ENCODE measurements at regions not wholly inside any gene's neighbourhood (a gene's known extent, or its start where the extent isn't known, plus 50 kb on each side); places are given as distances from the start of the nearest gene placed in this dataset.

- Histone ChIP-seq H3K36me3 (ENCODE audit: low read depth) (no peaks in the 10 kb centered on the region), H3K4me1 (ENCODE audit: insufficient read depth, poor library complexity, severe bottlenecking) (no peaks in the 10 kb centered on the region), H3K9me3 (ENCODE audit: severe bottlenecking) (no peaks in the 10 kb centered on the region), H3K27me3 (ENCODE audit: insufficient read depth, poor library complexity, severe bottlenecking) (no peaks in the 10 kb centered on the region), H3K4me3 (ENCODE audit: severe bottlenecking) (no peak overlapping the region), H3K27ac (ENCODE audit: poor library complexity, severe bottlenecking) (no peak overlapping the region)
- DNase-seq (ENCODE audit: low spot score) (no peak), ATAC-seq (ENCODE audit: low read depth) (no peak)
- TF ChIP-seq, protein P1, sequence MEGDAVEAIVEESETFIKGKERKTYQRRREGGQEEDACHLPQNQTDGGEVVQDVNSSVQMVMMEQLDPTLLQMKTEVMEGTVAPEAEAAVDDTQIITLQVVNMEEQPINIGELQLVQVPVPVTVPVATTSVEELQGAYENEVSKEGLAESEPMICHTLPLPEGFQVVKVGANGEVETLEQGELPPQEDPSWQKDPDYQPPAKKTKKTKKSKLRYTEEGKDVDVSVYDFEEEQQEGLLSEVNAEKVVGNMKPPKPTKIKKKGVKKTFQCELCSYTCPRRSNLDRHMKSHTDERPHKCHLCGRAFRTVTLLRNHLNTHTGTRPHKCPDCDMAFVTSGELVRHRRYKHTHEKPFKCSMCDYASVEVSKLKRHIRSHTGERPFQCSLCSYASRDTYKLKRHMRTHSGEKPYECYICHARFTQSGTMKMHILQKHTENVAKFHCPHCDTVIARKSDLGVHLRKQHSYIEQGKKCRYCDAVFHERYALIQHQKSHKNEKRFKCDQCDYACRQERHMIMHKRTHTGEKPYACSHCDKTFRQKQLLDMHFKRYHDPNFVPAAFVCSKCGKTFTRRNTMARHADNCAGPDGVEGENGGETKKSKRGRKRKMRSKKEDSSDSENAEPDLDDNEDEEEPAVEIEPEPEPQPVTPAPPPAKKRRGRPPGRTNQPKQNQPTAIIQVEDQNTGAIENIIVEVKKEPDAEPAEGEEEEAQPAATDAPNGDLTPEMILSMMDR (IDR thresholded peaks at IDR 0.05; ENCODE audit: poor library complexity, severe bottlenecking): no peak
Measured at GRCh38 chr1:192086644-192087043, 71.6 kb upstream of the RGS18 start.

GRCh38 chr1:192087334-192087733 is 70.9 kb upstream of the RGS18 start:
- no peak for ATAC-seq (ENCODE audit: low read depth)
- Histone ChIP-seq H3K36me3 (ENCODE audit: low read depth) (no peaks in the 10 kb centered on the region), H3K9me3 (ENCODE audit: severe bottlenecking) (no peaks in the 10 kb centered on the region), H3K4me1 (ENCODE audit: insufficient read depth, poor library complexity, severe bottlenecking) (no peaks in the 10 kb centered on the region), H3K4me3 (ENCODE audit: severe bottlenecking) (no peak overlapping the region), H3K27ac (ENCODE audit: poor library complexity, severe bottlenecking) (no peak overlapping the region), H3K27me3 (ENCODE audit: insufficient read depth, poor library complexity, severe bottlenecking) (no peaks in the 10 kb centered on the region)
- TF ChIP-seq, protein P1 (IDR thresholded peaks at IDR 0.05; ENCODE audit: poor library complexity, severe bottlenecking): no peak
- DNase-seq (ENCODE audit: low spot score): no peak

DNA sequence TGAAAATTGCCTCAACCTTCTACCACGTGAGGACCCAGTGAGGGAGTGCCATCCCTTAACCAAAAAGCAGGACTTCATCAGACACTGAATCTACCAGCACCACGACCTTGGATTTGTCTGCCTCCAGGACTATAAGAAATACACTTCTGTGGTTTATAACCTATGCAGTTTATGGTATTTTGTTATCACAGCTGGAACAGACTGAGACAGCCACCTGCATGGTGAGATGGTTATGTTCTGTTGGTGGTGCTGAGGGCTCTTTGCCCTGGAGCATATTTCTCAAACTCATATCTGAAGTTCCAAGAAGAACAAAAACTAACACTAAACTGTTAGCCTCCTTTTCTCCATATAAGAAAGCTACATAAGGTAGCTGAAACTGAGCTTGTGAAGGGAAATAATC is 69.8 kb upstream of the RGS18 start:
- Histone ChIP-seq H3K9me3 (ENCODE audit: severe bottlenecking) (no peaks in the 10 kb centered on the region), H3K27ac (ENCODE audit: poor library complexity, severe bottlenecking) (no peak overlapping the region), H3K36me3 (ENCODE audit: low read depth) (no peaks in the 10 kb centered on the region), H3K4me1 (ENCODE audit: insufficient read depth, poor library complexity, severe bottlenecking) (no peaks in the 10 kb centered on the region), H3K27me3 (ENCODE audit: insufficient read depth, poor library complexity, severe bottlenecking) (no peaks in the 10 kb centered on the region), H3K4me3 (ENCODE audit: severe bottlenecking) (no peak overlapping the region)
- ATAC-seq (ENCODE audit: low read depth) (no peak), DNase-seq (ENCODE audit: low spot score) (no peak)
- TF ChIP-seq, protein P1 (IDR thresholded peaks at IDR 0.05; ENCODE audit: poor library complexity, severe bottlenecking): no peak

DNA sequence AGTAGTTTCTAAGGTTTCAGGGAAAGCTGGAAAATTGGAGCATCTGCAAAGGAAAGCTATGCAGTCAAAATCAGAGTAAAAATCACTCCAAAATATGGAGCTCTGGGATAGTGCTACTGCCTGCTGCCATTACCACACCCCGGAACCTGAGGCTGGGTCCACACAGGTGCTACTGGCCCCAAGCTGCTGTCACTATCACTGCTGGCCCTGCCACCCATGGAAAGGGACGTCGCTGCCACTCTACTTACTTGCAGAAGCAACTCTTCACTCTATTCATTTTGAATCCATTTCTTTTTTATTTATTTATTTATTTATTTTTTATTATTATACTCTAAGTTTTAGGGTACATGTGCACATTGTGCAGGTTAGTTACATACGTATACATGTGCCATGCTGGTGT is 60.3 kb upstream of the RGS18 start:
- TF ChIP-seq, protein P1 (IDR thresholded peaks at IDR 0.05; ENCODE audit: poor library complexity, severe bottlenecking): no peak
- no peak overlapping the region for H3K4me3 ChIP-seq (ENCODE audit: severe bottlenecking)
- no peak overlapping the region for H3K27ac ChIP-seq (ENCODE audit: poor library complexity, severe bottlenecking)
- DNase-seq (ENCODE audit: low spot score) (no peak), ATAC-seq (ENCODE audit: low read depth) (no peak)
- no peaks in the 10 kb centered on the region for H3K4me1 ChIP-seq (ENCODE audit: insufficient read depth, poor library complexity, severe bottlenecking)
- H3K36me3 ChIP-seq (ENCODE audit: low read depth): no peaks in the 10 kb centered on the region
- no peaks in the 10 kb centered on the region for H3K27me3 ChIP-seq (ENCODE audit: insufficient read depth, poor library complexity, severe bottlenecking)
- no peaks in the 10 kb centered on the region for H3K9me3 ChIP-seq (ENCODE audit: severe bottlenecking)

- Histone ChIP-seq H3K27ac (ENCODE audit: poor library complexity, severe bottlenecking) (no peak overlapping the region), H3K36me3 (ENCODE audit: low read depth) (no peaks in the 10 kb centered on the region), H3K9me3 (ENCODE audit: severe bottlenecking) (no peaks in the 10 kb centered on the region), H3K27me3 (ENCODE audit: insufficient read depth, poor library complexity, severe bottlenecking) (no peaks in the 10 kb centered on the region), H3K4me3 (ENCODE audit: severe bottlenecking) (no peak overlapping the region), H3K4me1 (ENCODE audit: insufficient read depth, poor library complexity, severe bottlenecking) (peaks cover 6% of the 10 kb centered on the region)
- ATAC-seq (ENCODE audit: low read depth): no peak
- DNase-seq (ENCODE audit: low spot score): no peak
- TF ChIP-seq, protein P1 (IDR thresholded peaks at IDR 0.05; ENCODE audit: poor library complexity, severe bottlenecking): no peak
Measured at GRCh38 chr1:192099328-192099727, 58.9 kb upstream of the RGS18 start.
